ENCODE measurements at regions not wholly inside any gene's neighbourhood (a gene's known extent, or its start where the extent isn't known, plus 50 kb on each side); places are given as distances from the start of the nearest gene placed in this dataset.

DNA sequence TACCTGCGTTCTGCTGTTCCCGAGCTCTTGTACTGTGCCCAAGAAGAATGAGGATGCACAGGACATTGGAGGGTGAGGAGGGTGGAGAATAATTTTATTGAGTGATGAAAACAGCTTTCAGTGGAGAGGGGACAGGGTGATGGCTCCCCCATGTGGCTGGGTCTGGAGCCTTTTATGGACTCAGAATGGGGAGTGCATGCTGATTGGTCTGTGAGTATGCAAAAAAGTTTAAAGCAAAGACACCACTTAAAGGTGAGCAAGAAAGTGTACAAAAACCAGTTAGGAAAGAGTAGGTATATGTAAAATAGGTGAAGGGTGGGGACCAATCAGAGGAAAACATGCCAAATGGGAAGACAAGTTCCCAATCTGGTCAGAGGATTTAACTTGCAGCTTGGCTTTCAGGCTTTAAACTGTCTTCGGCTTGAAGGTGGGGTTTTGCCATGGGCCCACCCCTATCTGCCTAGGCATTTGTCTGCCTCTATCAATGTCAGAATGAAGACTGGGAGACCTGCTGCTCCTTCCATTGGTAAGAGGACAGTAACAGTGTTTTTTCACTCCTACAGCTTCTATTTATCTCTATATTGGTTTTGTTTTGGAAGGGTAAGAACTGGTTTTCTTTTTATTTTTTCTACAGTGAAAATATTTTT is 118.0 kb upstream of the RAI14 start (continued):
- TF ChIP-seq, protein P1, sequence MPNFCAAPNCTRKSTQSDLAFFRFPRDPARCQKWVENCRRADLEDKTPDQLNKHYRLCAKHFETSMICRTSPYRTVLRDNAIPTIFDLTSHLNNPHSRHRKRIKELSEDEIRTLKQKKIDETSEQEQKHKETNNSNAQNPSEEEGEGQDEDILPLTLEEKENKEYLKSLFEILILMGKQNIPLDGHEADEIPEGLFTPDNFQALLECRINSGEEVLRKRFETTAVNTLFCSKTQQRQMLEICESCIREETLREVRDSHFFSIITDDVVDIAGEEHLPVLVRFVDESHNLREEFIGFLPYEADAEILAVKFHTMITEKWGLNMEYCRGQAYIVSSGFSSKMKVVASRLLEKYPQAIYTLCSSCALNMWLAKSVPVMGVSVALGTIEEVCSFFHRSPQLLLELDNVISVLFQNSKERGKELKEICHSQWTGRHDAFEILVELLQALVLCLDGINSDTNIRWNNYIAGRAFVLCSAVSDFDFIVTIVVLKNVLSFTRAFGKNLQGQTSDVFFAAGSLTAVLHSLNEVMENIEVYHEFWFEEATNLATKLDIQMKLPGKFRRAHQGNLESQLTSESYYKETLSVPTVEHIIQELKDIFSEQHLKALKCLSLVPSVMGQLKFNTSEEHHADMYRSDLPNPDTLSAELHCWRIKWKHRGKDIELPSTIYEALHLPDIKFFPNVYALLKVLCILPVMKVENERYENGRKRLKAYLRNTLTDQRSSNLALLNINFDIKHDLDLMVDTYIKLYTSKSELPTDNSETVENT (CRISPR knock-in tag; IDR thresholded peaks at IDR 0.05): no peak
- 0 out of 2 replicates have a peak, but pooled peaks have one; percentile 39 for TF ChIP-seq ZBTB17 (CRISPR knock-in tag; IDR thresholded peaks at IDR 0.05)
- TF ChIP-seq SMAD4 (CRISPR knock-in tag; conservative IDR thresholded peaks at IDR 0.05): no peak
- no peak for TF ChIP-seq ZNF785 (CRISPR knock-in tag; IDR thresholded peaks at IDR 0.05)
- TF ChIP-seq, protein P2, sequence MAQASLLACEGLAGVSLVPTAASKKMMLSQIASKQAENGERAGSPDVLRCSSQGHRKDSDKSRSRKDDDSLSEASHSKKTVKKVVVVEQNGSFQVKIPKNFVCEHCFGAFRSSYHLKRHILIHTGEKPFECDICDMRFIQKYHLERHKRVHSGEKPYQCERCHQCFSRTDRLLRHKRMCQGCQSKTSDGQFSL (CRISPR knock-in tag; IDR thresholded peaks at IDR 0.05): no peak
- TF ChIP-seq, protein P2 (tag; IDR thresholded peaks at IDR 0.05): no peak
- TF ChIP-seq BRF1 (IDR thresholded peaks at IDR 0.05; ENCODE audit: borderline replicate concordance, extremely low read depth, insufficient read length): no peak
- no peak for TF ChIP-seq HNRNPH1 (optimal IDR thresholded peaks at IDR 0.05; ENCODE audit: low read depth, low read length)
- peak; percentile 60; the same call in 1 of the 2 replicates for TF ChIP-seq SMARCA4 (IDR thresholded peaks at IDR 0.05)
- TF ChIP-seq E4F1 (CRISPR knock-in tag; IDR thresholded peaks at IDR 0.05; ENCODE audit: borderline replicate concordance): no peak
- TF ChIP-seq TGIF2 (CRISPR knock-in tag; IDR thresholded peaks at IDR 0.05): no peak
- no peak for TF ChIP-seq PHF21A (IDR thresholded peaks at IDR 0.05; ENCODE audit: borderline replicate concordance, low read depth)
- 0 out of 2 replicates have a peak, but pooled peaks have one; percentile 47 for TF ChIP-seq XRCC5 (IDR thresholded peaks at IDR 0.05; ENCODE audit: low read depth, low read length)
- TF ChIP-seq POLR3G (IDR thresholded peaks at IDR 0.05; ENCODE audit: extremely low read depth, insufficient read length, insufficient replicate concordance): no peak
- no peak for TF ChIP-seq ZKSCAN1 (IDR thresholded peaks at IDR 0.05; ENCODE audit: low read depth, low read length)
- no peak for TF ChIP-seq KLF10 (CRISPR knock-in tag; IDR thresholded peaks at IDR 0.05)
- TF ChIP-seq MXI1 (IDR thresholded peaks at IDR 0.05; ENCODE audit: low read depth, low read length): no peak
- no peak for TF ChIP-seq ELF4 (CRISPR knock-in tag; IDR thresholded peaks at IDR 0.05)
- no peak for TF ChIP-seq GTF2E2 (tag; IDR thresholded peaks at IDR 0.05)
- no peak for TF ChIP-seq GABPB1 (CRISPR knock-in tag; IDR thresholded peaks at IDR 0.05)

Measured in K562 (cell line).